NCI-H82 (cell line): ENCODE measurements at regions not wholly inside any gene's neighbourhood (a gene's known extent, or its start where the extent isn't known, plus 50 kb on each side); places are given as distances from the start of the nearest gene placed in this dataset.

ENCODE experiments used
- DNase-seq: peaks from one replicate; lab custom pipeline; 2025; lab: John Stamatoyannopoulos, UW

DNA sequence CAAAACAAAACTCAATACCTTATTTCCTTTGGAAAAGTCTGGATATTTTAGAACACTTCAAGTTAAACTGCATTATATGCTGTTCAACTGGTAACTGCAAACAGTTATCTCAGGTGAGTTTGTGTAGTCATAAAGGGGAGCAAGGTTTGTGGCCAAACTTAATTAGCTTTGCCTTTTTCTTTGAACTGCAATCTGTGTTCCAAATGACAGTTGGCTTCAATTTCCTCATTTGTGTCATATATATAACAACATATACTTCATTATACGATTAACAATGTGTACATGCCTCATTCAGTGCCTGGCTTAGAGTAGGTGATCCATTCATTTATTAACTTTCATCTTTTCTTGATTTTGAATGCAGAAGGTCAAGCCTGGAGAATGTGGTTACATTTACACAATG lies 55.8 kb downstream of the KCNE4 start:
- no peak for DNase-seq

GRCh38 chr2:223108351-223109050 lies 56.5 kb downstream of the KCNE4 start:
- DNase-seq: no peak

DNA sequence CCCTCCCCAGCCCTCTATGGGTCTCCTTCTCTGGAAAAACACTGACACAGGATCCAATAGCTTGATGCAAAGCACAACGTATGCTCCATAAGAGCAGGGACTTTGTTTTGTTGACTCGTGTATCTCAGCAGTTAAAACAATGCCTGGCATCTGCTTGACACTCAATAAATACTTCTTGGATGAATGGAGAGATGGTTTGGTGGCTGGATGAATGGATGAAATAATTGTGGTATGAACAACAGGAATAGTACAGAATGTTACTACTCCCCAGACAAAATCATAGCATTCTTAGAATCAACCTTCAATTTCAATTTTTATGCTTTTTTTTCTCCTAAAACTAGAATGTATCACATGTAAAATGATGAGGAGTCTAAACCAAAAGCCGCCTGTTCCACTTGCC lies 57.4 kb downstream of the KCNE4 start:
- no peak for DNase-seq

DNA sequence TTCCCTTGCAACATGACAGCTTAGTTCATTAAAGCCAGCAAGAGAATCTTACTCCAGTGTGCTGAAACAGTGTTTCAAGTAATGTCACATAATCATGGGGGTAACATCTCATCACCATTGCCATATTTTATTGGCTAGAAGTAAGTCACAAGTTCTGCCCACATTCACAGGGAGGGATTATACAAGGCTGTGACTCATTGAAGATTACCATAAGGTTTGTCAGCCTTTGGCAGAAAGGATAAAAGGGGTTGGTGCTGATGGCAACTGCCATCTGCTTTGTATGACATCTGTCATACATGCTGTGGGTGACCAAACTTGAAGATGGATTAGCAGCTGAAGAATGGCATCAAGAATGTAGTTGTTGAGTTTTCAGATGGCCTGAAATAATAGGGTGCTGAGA lies 61.2 kb downstream of the KCNE4 start:
- DNase-seq: peak; percentile 81

GRCh38 chr2:223114170-223114569 lies 62.2 kb downstream of the KCNE4 start:
- DNase-seq: no peak

DNA sequence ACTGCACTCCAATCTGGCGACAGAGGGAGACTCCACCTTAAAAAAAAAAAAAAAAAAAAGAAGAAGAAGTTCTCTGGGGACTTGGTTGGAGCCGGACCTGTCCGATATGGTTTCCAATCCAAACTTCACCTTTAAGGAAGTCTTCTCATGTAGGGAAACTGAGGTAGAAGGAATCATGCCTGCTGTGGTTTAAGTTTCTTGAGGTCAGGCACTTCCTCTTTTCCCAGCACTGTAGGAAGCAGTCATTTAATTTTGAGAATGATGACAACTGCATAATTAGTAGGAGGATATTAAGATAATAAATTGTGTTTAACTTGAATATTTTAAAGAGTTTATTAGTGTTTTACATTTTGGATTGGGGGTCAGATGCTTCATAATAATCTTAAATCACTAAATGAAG lies 62.9 kb downstream of the KCNE4 start:
- no peak for DNase-seq

DNA sequence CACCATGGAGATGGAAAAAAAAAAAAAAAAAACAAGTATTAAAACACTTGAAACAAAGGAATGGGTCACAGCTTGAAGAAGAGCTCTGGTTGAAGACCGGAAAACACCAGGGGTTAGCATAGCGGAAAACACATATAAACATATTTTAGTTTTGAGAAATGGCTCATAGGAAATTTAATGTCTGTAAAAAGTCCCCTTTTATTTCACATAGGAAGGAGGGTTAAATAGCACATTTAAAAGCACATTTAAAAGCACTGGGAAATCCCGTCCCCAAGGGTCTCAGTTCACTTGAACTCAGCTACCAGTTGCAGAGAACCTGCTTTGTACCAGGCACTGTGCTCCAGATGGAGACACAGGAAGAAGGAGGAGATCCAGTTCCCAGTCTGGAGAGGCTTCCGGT lies 65.5 kb downstream of the KCNE4 start:
- DNase-seq: no peak

DNA sequence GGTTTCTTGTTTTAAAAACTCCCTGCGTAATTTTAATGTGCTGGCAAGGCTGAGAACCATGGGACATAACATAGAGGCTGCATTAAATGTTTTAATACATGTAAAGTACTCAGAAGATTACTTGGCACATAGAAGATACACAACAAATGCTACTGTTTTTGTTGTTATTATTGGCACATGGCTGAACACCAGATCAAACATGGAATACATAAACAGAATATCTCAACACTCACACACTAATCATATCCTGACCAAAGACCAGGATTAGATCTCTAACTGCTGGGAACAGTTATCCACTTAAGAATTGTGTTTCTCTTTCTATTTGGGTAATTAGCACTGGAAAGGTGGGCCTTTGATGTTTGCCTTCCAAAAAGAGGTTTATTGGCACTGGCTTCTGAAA lies 69.3 kb downstream of the KCNE4 start:
- no peak for DNase-seq

GRCh38 chr2:223122781-223123180 lies 70.8 kb downstream of the KCNE4 start:
- no peak for DNase-seq

DNA sequence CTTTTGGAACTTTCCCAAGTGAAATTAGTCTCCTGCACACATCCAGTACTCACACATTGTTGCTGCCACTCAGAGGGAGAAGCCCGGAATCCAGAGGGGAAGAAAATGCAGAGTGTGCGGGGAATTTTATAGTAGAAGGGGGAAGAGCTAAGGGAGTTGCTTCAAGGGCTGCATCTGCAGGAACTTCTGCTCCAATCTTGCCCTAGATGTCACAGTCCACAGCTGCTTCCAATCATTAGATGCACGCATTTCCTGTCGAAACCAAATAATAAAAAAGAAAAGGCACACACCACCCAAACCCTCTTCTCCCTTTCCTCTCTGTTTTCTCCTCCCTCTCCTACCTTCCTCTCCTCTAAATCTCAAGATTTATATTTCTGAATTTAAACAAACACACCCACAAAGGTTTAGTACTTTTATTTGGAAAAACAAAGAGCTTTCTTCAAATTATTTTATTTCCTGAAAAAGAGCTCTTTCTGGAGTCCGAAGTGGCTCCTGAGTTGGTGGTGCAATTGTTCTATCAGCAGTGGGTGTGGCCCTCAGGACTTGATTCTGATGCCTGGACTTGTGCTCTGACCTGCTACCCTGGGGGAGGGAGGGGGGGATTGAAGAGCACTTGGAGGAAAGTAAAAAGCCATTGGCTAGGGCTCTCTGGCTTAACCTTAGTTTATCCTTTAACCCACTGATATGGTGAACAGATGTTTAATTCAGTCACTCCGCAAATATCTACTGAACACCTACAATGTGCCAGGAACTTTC lies 72.0 kb downstream of the KCNE4 start:
- no peak for DNase-seq

- no peak for DNase-seq
Observed at GRCh38 chr2:223141606-223142005, 89.6 kb downstream of the KCNE4 start.

DNA sequence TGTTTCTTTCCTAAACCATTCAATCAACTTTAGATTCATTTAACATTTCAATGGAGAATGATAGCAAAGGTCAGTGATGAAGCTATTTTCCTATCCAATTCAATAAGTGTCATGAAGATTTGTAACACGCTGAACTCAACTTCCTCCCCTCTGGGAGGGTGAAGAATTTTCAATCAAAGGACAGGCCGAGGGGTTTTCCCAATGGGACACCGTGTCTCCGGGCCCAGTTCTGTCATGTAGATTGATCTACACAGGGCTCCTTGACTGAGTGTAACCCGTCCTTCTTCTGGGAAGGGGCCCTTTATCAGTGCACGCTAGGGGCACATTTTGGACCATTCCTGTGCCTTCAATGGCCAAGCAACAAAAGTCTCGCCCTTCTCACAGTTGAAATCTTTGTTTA lies 90.1 kb downstream of the KCNE4 start:
- no peak for DNase-seq

GRCh38 chr2:223147431-223147830 lies 95.4 kb downstream of the KCNE4 start:
- DNase-seq: no peak

DNA sequence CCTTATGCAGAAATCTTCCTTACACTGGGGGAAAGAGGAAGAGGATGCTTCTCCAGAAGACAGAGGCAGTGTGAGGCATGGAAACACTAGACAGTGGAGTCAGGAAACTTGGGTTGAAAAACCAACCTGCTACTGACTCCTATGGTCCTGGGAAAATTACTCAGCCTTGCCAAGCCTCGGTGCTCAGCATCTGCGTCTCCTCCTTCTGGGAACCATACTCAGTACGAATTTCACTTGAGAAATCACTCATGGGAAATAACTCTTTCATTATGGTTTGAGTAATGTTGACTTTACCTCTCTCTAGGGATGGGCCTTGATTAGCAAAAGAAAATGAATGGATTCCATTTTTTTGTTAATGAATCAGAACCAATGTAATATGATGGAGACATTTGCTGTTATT lies 96.5 kb downstream of the KCNE4 start:
- no peak for DNase-seq

DNA sequence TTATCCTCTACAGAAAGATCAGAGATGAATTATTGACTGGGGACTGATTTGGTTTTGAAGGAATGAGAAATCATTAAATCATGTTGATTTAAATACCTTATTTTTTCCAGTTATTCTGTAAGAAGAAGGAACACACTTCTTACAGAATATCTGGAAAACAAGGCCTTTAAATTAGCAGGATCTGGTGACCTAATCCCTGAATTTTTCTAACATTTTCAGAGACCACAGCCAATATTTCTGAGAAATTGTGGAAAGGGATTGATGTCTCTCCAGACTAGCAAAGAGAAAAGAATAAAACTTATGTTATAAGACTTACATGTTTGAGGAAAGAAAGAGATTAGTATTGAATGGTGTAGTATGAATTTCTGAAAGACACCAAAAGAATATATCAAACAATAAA lies 104.0 kb downstream of the KCNE4 start:
- no peak for DNase-seq

- no peak for DNase-seq
Observed at GRCh38 chr2:223161873-223162458, 110.0 kb downstream of the KCNE4 start.

DNA sequence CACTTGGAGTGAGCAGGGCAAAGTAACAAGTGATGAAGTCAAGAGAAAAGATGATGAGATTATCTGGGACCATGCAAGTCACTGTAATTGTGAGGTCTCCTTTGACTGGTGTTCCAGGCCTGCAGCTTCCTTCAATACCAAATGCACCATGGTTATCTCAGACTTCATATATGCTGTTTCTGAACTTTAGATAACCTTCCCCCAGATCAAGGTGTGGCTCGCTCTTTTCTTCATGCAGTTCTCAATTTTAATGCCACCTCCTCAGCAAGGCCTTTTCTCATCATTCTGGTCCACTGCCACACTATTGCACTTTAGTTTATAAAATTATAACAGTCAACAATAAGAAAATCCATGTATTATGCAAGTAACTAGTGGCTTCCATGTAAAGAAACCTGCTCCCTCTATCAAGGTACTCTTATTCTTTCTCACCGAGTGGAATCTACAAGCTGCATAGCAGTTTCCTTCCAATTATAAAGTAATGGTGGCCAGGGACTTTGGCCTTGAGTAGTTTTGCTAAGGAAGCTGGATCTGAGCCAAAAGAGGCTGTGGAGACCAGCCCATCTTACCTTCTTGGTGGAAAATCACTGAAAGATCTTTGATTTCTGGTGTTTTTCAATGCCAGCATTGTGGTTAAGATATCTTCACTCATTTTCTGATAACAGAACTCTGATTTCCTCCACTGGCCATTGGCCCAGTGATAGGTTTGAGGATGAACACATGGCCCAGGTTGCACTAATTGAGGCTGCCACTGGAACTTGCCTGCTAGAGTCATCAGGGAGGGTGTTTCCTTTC lies 113.6 kb downstream of the KCNE4 start:
- DNase-seq: peak; percentile 41

DNA sequence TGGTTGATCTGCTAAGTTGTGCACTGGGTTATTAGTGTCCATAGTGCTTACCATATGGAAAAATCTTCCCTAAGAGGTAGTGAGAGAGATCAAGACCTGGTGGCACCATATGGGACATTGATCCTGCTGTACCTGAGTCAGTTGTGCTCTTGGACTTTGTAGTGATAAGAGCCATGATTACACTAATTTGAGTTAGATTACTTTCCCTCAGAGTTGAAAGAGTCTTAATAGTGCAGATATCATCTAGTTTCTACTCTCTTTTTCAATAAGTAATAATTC lies 114.2 kb downstream of the KCNE4 start:
- peak; percentile 66 for DNase-seq

- no peak for DNase-seq
Observed at GRCh38 chr2:223166983-223167650, 115.1 kb downstream of the KCNE4 start.

DNA sequence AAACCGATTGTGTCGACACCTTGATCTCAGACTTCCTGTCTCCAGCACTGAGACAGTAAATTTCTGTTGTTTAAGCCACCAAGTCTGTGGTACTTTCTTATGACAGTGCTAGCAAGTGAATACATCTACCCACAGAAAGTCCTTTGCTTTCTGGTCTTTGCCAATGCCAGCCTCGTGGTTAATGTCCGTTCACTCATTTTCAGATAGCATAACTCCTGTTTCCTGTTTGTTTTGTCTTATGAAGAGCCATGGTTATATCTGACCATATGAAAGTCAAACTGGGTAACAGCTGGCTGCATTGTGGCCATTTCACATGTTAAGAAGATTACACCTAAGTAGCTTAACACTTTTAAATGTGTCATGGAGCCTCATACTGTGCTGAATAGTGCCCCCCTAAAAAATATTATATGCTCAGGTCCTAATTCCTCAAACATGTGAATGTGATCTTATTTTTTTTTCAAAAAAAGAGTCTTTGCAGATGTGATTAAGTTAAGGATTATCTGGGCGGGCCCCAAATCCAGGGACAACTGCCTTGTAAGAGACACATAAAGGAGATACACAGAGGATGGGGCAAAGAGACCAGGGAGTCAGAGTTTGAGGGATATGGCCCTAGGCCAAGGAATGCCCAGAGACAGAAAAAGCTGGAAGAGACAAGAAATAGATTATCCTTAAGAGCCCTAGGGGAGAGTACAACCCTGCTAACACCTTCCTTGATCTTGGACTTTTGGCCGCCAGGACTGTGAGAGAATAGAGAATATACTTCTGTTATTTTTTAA lies 118.0 kb downstream of the KCNE4 start:
- peak; percentile 97 for DNase-seq

GRCh38 chr2:223176970-223177369 lies 125.0 kb downstream of the KCNE4 start:
- DNase-seq: no peak

GRCh38 chr2:223180463-223180862 lies 128.5 kb downstream of the KCNE4 start:
- DNase-seq: no peak
